ENCODE measurements at regions not wholly inside any gene's neighbourhood (a gene's known extent, or its start where the extent isn't known, plus 50 kb on each side); places are given as distances from the start of the nearest gene placed in this dataset.
A peak's percentile ranks its signal among the peaks of the same experiment; 100 is the strongest.

DNA sequence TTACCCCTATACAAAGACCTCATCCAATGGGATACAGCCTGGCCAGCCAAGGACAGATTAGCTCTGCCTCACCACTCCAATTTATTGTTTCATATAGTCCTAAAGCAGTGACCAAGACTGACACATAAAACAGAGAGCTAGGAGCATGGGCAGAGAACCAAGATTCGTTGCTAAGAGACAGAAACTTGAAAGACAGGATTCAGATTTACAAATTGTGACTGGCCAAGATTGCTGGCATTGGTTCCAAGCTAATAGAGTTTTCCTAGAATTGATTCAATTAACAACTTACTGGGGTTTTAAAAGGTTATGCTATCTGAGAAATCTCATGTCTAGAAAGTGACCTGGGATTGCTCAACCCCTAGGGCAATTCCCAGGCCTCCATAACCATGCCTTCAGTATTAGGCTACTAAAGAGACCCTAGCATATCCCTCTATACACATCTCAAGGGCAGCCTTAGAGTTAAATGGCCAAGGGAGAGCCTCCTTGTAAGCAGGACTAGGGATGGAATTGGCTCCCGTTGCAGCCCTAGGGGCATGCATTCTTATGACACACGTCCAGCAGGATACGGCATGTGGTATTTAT, 75.6 kb downstream of the ICOS start:
- no peak for DNase-seq (ENCODE audit: low read depth)

DNA sequence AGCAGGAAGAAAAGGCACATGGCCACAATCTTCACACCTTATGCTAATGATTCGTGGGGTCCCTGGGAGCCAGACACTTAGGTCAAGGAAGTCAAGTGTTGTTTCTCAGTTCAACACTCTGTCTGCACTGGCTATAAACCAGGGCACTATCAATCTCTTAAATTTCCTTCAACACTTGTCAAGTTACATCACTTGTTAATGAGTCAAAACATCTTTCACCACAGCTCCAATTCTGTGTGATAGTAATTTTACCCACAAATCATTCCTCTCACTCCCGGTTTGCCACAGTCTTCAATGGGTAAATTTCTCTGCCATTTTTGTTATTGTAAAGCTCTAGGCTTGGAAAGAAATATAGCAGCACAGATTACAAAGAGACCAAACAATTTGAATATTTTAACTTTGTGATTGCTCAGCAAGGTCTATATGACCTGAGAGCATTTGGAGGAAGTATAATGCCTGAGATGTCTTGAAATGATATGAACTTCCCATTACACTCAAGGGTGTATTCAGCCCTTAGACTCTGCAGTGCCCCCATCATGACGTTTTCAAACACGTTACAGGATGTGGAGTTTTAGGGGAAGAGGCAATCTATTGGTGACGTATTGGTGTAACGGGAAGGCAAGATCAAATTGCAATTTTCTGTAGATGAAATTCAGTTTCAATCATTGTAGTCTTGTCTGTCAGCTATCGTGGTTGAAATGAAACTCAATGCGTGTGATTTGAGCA, 78.7 kb downstream of the ICOS start:
- DNase-seq (ENCODE audit: low read depth) = no peak

DNA sequence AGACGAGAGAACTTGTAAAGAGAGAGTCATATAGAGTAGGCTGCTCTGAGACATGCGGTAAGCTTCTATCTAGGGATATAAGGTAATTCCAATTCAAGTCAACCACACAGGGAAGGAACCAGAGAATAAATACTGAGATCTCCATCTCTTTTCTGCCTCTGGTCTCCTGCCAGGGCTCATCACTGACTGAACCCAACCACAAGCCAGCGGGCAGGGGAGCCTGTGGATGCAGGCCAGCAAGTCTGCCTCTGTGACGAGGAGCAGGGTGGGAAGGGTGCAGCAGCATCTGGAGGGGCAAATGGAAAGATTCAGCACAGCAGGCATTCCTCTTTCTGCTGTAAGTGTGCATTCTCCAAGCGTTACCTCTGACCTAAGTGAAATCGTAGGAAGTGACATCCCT, 82.2 kb downstream of the ICOS start:
- no peak for DNase-seq (ENCODE audit: low read depth)

- DNase-seq (ENCODE audit: low read depth) = peak; percentile 63
These were observed 83.3 kb downstream of the ICOS start for GRCh38 chr2:204019572-204020501.

DNA sequence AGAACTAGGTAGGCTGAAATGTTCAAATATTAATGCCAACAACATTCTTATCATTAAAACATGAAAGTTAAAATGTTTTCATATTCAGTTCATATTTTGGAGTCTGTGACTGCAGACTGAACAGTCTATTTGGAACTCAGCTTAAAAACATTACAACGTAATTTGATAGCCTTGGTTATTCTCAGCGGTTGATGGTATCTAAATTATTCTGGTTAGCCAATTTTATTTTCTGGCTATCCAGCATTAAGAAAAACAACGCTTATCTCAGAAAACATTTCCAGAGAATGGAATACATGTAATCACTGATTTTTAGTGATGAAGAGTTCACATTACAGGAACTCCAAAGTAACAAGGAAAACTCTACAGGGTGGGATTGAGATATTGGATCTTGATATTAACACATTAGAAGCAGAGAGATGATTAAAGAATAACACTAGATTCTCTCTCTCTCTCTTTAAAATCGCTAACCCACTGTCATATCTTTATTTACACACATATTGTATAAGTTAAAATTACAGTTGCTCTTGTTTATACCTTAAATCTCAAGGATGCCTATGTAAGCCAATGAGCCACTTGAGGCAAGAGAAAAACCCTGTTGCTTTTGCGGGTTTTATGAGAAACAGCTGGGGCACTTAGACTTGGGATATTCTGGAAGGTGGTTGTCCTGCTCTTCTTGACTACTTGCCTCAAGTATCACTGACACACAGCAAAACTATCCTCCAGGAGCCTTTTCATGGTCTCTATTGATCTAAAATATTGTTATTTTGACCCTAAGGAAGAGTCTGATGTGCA, 84.9 kb downstream of the ICOS start:
- no peak for DNase-seq (ENCODE audit: low read depth)

DNA sequence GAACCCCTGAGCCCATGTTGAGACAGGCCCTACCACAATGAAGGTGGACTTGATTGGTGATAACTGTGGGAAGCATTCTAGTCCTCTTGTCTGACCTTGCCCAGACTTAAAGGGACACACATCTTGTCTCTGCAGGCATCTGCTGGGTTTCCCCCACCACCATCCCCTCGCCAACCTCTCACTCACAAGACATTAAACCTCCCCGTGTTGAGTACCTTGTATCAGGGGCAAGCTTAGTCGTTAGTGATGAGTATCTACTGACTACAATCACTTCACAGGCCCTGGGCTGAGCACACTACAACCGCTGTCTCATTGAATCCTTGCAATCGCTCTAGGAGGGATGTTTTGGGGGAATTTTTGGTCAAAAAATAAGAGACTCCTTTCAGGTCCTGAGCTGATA, 86.0 kb downstream of the ICOS start:
- no peak for DNase-seq (ENCODE audit: low read depth)

- DNase-seq (ENCODE audit: low read depth) = no peak
These were observed 86.5 kb downstream of the ICOS start for GRCh38 chr2:204023088-204023487.

GRCh38 chr2:204024503-204024902, 87.9 kb downstream of the ICOS start:
- DNase-seq (ENCODE audit: low read depth) = peak; percentile 14

DNA sequence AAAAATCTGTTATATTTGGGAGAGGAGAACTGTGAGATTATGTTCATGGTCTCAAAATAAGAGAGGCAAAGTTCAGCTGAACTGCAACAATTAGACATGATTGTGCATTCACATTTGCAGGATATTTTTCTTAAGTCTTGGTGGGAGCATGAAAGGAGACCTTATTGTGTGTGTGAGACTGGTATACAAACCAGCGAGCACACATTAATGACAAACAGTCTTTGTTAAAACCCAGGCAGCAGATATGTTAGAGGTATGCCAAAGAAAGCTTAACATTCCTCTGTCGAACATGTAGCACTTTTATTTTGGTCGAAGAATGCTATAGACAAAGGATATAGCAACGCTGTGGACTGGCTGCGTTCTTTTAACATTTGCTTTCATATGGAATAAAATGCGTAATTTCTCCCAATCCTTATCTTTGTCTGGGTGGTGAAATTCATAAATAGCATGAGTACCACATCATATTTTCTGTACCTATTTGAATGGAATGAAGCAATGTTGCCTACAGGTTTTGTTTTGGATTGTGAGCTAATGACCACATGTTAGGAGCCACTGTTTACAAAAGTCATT, 88.4 kb downstream of the ICOS start:
- no peak for DNase-seq (ENCODE audit: low read depth)

DNA sequence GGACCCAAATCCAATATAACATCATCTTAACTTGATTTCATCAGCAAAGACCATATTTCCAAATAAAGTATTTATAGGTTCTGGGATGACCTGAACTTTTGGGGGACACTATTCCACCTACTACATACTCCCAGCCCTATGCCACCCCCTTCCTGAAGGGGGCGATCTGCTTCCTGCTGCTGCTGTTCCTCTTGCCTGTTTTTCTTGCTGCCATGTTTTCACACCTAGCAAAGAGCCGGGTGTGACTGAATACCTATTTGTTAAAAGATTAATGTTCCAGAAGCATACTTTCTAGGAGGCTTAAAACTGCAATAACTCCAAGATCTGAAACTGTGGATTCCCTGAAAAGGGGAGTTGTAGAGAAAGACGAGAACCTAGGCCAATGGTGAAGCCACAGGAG, 89.7 kb downstream of the ICOS start:
- no peak for DNase-seq (ENCODE audit: low read depth)

DNA sequence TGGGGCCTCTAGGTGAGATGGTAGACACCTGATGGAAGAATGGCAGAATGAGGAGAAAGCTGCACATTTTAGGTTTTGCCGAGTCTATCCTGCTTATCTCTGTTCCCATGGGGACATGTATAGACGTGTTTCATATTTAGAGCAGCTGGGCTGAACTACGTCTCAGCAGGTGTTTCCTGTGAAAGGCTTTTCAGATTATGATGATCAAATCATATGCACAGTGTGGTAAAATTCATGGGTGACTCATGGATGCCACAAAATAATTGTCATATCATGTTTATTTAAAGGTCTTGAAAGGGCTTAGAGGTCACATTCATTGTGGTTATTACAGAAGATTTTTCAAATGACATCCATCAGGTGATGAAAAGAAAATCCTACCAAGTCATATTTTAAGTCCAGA, 90.5 kb downstream of the ICOS start:
- DNase-seq (ENCODE audit: low read depth) = peak; percentile 52

DNA sequence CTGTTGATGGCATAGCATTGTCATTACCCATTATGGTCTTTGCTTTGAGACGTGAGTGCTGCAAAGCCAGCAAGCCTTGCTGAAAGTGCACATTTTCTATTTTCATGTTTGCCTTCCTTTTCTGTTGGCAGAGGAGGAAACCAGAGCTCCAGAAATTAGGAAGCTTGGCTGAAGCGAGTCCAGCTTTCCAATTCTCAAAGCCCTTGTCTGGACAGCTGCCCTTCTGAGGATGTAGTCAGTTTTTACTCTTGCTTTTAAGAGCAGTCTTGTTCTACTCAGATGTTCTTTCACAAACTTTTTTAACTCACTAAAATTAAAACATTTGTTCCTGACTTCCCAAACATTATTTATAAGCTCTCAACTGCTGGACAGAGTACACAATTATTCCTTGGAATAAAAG, 93.8 kb downstream of the ICOS start:
- no peak for DNase-seq (ENCODE audit: low read depth)

DNA sequence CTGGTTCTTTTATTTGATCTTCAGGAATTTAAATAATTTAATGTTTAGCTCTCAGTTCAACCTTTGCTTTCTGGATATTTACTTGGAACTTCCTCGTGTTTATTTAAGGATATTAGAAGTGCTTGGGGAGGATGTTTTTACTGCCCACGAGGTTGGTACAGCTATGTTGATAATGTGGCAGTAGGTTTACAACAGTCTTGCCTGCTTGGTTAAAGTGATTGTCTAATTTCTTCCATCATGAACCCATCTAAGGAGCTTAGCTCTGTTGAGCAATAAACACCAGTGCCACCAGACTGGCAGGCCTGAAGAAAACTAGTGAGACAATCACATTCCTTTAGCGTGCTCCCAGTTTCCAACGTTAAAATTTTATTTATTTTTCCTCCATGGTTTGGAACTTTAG, 94.5 kb downstream of the ICOS start:
- no peak for DNase-seq (ENCODE audit: low read depth)

DNA sequence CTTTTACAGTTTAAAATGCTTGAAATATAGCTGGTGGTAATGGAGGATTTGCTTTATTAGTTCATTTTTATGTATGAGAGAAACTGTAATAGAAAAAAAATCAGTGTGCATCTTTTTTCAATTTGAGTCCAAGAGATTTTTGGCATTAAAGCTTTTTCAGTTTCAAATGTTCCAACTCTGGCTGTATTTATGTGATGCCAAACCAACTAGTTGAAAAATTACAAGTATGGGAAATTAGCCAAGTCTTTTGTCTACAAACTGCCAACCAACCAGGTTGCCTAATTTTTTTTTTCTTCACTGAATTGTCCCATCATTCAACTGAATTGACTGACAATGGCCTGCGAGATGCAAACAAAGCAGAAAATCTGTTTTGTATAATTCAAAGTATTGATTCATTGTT, 95.7 kb downstream of the ICOS start:
- no peak for DNase-seq (ENCODE audit: low read depth)

- DNase-seq (ENCODE audit: low read depth) = no peak
These were observed 97.3 kb downstream of the ICOS start for GRCh38 chr2:204033611-204034495.

DNA sequence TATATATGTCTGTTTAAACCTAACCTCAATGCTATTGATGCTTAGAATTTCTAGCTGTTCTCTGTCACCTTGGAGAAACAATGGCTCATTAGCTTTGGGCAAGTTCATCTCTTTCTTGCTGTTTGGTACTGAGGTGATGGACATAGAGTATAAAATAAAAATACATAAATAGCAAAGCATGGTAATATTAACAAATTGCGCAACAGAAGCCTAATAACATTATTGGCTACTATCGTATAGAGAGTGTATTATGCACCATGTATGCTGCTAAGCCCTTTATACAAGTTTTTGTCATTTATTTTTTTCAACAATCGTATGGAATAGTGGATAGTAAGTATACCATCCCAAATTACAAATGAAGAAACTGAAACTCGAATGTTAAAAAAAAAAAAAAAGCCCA, 100.1 kb downstream of the ICOS start:
- DNase-seq (ENCODE audit: low read depth) = no peak

DNA sequence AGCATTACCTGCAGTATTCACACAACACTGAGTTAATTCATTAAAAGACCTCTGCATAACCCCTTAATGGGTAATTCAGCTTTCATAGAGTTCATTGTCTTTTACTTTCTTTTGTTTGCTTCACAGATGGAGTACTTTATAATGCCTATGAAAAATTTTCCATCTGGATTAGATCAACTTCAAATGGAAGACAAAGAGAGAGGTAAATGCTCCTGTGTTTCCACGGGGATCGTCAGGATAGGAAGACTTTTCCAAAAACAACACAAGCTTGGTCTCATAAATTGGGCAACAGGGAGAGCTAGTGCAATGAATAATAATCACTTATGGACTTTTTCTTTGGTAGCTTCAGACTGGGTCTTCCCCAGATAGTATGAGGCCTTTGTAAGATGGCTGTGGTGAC, 100.7 kb downstream of the ICOS start:
- no peak for DNase-seq (ENCODE audit: low read depth)

GRCh38 chr2:204039298-204039838, 102.8 kb downstream of the ICOS start:
- no peak for DNase-seq (ENCODE audit: low read depth)

DNA sequence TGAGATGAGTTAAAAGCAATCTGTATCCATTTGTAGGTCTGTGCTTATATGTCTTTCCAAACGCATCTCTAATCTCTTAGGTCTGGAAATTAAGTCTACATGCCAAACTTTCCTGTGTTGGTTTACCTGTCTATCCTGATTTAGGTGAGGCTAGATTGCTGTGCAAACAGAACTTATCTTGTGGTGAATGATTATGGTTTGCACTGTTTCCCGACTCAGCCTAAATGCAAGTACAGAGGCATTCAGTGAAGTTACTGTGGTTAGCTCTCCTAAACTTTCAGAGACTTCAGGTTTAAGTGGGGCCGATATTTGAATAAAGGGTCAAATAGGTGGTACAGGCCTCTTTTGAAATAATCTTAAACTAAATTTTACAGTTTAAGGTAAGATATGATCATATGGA, 103.5 kb downstream of the ICOS start:
- no peak for DNase-seq (ENCODE audit: low read depth)

DNA sequence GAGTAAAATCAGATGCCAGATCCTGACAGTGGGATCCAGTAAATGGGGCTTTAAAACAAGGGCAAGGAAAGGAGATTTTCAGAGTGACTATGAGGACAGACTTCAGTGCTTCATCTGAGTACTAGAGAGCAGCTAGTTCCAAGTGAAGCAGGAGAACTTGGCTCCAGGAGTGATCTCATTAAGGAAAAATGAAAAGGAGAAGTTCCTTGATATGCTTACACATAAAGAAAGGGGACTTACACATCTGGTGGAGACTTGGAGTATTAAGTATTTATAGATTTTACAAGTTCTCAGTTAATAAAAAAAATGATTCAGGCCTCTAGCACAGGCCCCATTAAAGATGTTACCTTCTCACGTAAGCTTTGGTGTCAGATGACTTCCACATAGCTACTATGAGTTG, 105.8 kb downstream of the ICOS start:
- no peak for DNase-seq (ENCODE audit: low read depth)

GRCh38 chr2:204046145-204046544, 109.6 kb downstream of the ICOS start:
- no peak for DNase-seq (ENCODE audit: low read depth)

Data from amniotic epithelial cell (primary cell).